DOHH2 (cell line): ENCODE measurements at regions not wholly inside any gene's neighbourhood (a gene's known extent, or its start where the extent isn't known, plus 50 kb on each side); places are given as distances from the start of the nearest gene placed in this dataset.

ENCODE experiments used
- H3F3A ChIP-seq: fragments of 200-600 bp; sonication (generic), shearing (Covaris generic); 2 replicates; pipeline ENCODE4 v1.6.0; 2016; ENCODE audit warnings: antibody characterized with exemption, mild to moderate bottlenecking; ENCODE audit not compliant: control insufficient read depth, insufficient read depth
- H3K27ac ChIP-seq: fragments of 200-600 bp; sonication (generic); 2 replicates; pipeline ENCODE4 v1.5.1; 2014; ENCODE audit warnings: low read depth, mild to moderate bottlenecking, low read length, moderate library complexity
- H3K27me3 ChIP-seq: fragments of 200-600 bp; sonication (generic); 2 replicates; pipeline ENCODE4 v1.6.1; 2014; ENCODE audit warnings: mild to moderate bottlenecking, low read length, mixed read lengths; ENCODE audit not compliant: control insufficient read depth
- H3K36me3 ChIP-seq: fragments of 200-600 bp; sonication (generic); 2 replicates; pipeline ENCODE4 v1.6.1; 2014; ENCODE audit warnings: mild to moderate bottlenecking, low read length, moderate library complexity, mixed read lengths; ENCODE audit not compliant: control insufficient read depth
- H3K4me1 ChIP-seq: fragments of 200-600 bp; sonication (generic); 2 replicates; pipeline ENCODE4 v1.6.1; 2014; ENCODE audit warnings: mild to moderate bottlenecking, low read length, mixed read lengths; ENCODE audit not compliant: control insufficient read depth
- H3K4me2 ChIP-seq: fragments of 200-600 bp; sonication (generic); 2 replicates; pipeline ENCODE4 v1.6.0; 2014; ENCODE audit warnings: mild to moderate bottlenecking, low read length, moderate library complexity
- H3K4me3 ChIP-seq: fragments of 200-600 bp; sonication (generic); 2 replicates; pipeline ENCODE4 v1.5.1; 2014; ENCODE audit warnings: mild to moderate bottlenecking, low read length, mixed read lengths
- H3K79me2 ChIP-seq: fragments of 200-600 bp; sonication (generic); 2 replicates; pipeline ENCODE4 v1.6.1; 2014; ENCODE audit warnings: mild to moderate bottlenecking, low read length, mixed read lengths; ENCODE audit not compliant: control insufficient read depth
- H3K9me2 ChIP-seq: fragments of 200-600 bp; sonication (generic); replicated peaks from 2 replicates; pipeline ENCODE4 v1.6.1; 2014; ENCODE audit warnings: mild to moderate bottlenecking, low read length, mixed read lengths; ENCODE audit not compliant: control insufficient read depth
- H3K9me3 ChIP-seq: fragments of 200-600 bp; sonication (generic); 2 replicates; pipeline ENCODE4 v1.6.1; 2014; ENCODE audit warnings: antibody characterized with exemption, low read length, mixed read lengths; ENCODE audit not compliant: control insufficient read depth, insufficient read depth
- H4K20me1 ChIP-seq: fragments of 200-600 bp; sonication (generic); 2 replicates; pipeline ENCODE4 v1.6.0; 2014; ENCODE audit warnings: low read depth, mild to moderate bottlenecking, antibody characterized with exemption, low read length, moderate library complexity; ENCODE audit not compliant: control insufficient read depth, insufficient read depth
- EZH2phosphoT487 ChIP-seq: fragments of 200-600 bp; sonication (generic); IDR thresholded peaks from 2 replicates; pipeline ENCODE4 v1.6.1; 2017; ENCODE audit warnings: borderline replicate concordance, mild to moderate bottlenecking, antibody characterized with exemption, low read length, moderate library complexity, mixed read lengths
- TF ChIP-seq, protein P1 (sequence below): fragments of 200-600 bp; sonication (generic); IDR thresholded peaks from one replicate; pipeline ENCODE4 v1.5.1; 2014; ENCODE audit warnings: antibody characterized with exemption, mild to moderate bottlenecking, low read depth, low read length; ENCODE audit not compliant: poor library complexity, severe bottlenecking

DNA sequence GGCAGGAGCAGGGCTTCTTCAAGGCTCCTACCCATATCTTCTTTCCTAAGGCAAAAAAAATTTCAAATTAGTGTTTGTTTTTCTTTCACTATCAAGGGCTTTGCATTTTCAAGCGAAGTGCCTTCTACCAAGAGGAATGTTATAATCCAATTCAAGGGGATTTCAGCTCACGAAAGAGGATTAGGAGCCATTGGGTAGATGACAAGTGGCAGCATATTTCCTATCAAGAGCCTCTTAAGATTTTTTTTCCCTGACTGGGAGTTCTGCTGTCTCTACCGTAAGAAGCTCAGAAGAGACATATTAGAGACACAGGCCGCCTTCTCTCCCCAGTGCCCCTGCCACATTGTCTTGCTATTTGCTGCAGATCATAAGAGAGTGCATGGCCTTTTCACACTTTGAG is 55.9 kb upstream of the BMAL1 start:
- no peaks in the 10 kb centered on the region for H3K9me2 ChIP-seq
- no peaks in the 10 kb centered on the region for H3F3A ChIP-seq
- no peak overlapping the region for H3K4me2 ChIP-seq
- H3K27ac ChIP-seq = no peak overlapping the region
- TF ChIP-seq, protein P1, sequence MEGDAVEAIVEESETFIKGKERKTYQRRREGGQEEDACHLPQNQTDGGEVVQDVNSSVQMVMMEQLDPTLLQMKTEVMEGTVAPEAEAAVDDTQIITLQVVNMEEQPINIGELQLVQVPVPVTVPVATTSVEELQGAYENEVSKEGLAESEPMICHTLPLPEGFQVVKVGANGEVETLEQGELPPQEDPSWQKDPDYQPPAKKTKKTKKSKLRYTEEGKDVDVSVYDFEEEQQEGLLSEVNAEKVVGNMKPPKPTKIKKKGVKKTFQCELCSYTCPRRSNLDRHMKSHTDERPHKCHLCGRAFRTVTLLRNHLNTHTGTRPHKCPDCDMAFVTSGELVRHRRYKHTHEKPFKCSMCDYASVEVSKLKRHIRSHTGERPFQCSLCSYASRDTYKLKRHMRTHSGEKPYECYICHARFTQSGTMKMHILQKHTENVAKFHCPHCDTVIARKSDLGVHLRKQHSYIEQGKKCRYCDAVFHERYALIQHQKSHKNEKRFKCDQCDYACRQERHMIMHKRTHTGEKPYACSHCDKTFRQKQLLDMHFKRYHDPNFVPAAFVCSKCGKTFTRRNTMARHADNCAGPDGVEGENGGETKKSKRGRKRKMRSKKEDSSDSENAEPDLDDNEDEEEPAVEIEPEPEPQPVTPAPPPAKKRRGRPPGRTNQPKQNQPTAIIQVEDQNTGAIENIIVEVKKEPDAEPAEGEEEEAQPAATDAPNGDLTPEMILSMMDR = no peak
- TF ChIP-seq EZH2phosphoT487 = no peak
- H4K20me1 ChIP-seq = no peaks in the 10 kb centered on the region
- no peaks in the 10 kb centered on the region for H3K79me2 ChIP-seq
- H3K36me3 ChIP-seq = no peaks in the 10 kb centered on the region
- H3K27me3 ChIP-seq = no peaks in the 10 kb centered on the region
- H3K9me3 ChIP-seq = no peaks in the 10 kb centered on the region
- no peak overlapping the region for H3K4me3 ChIP-seq
- H3K4me1 ChIP-seq = no peaks in the 10 kb centered on the region

DNA sequence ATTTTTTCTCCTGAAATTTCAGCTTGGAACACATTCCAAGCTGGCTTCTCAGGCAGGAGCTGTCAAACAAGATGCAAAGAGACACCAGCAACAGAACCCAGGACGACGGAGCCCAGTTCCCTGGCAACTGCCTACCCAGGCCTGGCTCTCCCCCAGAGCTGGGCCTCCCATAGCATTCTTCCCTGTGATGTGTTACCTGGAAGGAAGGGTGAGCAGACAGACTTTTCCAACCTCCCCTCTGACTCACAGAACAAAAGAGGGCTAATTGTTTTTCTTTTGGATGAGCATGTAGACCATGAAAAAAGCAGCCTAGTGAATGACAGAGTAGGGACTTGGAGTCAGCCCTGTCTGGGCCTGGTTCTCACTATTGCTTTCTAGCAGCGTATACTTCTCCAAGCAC is 55.3 kb upstream of the BMAL1 start:
- Histone ChIP-seq H3K4me3 (no peak overlapping the region), H3K4me2 (no peak overlapping the region), H4K20me1 (no peaks in the 10 kb centered on the region), H3K79me2 (no peaks in the 10 kb centered on the region), H3K27ac (no peak overlapping the region), H3K27me3 (no peaks in the 10 kb centered on the region), H3K9me2 (no peaks in the 10 kb centered on the region), H3K36me3 (no peaks in the 10 kb centered on the region), H3K4me1 (no peaks in the 10 kb centered on the region), H3F3A (no peaks in the 10 kb centered on the region), H3K9me3 (no peaks in the 10 kb centered on the region)
- TF ChIP-seq, protein P1 = no peak
- TF ChIP-seq EZH2phosphoT487 = no peak

DNA sequence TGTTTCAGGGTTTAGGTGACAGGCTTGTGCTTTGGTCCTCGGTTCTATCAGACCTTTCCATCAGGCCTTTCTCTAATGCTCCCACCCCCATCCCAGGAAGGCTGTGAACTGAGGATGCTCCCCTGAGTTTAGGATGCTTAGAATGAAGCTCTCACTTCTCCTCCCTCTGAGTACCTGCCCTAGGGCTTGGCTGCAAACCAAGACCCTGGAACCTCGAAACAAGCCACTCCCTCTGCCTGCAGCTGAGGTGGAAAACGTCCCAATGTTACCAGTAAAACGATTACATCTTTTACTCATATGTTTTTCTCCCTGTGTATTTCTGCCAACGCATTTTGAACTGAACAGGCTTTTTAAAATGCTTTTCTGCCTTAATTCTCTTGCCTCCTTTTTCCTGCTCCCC is 54.5 kb upstream of the BMAL1 start:
- Histone ChIP-seq H3F3A (no peaks in the 10 kb centered on the region), H3K27ac (no peak overlapping the region), H3K4me1 (no peaks in the 10 kb centered on the region), H3K27me3 (no peaks in the 10 kb centered on the region), H4K20me1 (no peaks in the 10 kb centered on the region), H3K4me2 (no peak overlapping the region), H3K79me2 (no peaks in the 10 kb centered on the region), H3K9me2 (no peaks in the 10 kb centered on the region), H3K9me3 (no peaks in the 10 kb centered on the region), H3K36me3 (no peaks in the 10 kb centered on the region), H3K4me3 (no peak overlapping the region)
- TF ChIP-seq, protein P1 = no peak
- TF ChIP-seq EZH2phosphoT487 = no peak

DNA sequence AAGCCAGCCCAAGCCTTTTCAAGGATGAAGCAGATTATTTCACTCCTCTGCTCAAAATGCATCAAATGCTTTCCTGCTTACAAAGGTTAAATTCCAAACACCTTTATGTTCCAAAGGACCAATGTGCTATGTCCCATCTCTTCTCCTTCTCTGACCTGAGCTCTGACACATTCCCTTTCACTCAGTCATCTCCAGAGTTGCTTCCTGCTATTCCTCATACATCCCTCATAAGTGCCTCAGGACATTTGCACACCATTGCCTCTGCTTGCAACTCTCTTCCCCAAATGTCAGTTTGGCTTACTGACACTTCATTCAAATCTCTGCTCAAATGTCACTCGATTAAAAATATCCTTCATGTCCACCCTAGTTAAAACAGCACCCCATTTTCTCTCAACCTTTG is 53.3 kb upstream of the BMAL1 start:
- Histone ChIP-seq H3K79me2 (no peaks in the 10 kb centered on the region), H3K27ac (no peak overlapping the region), H4K20me1 (no peaks in the 10 kb centered on the region), H3K27me3 (peaks cover 2% of the 10 kb centered on the region; the same call in 1 of the 2 replicates), H3K9me3 (no peaks in the 10 kb centered on the region), H3K4me2 (no peak overlapping the region), H3K4me3 (no peak overlapping the region), H3K9me2 (no peaks in the 10 kb centered on the region), H3F3A (no peaks in the 10 kb centered on the region), H3K4me1 (peaks cover 7% of the 10 kb centered on the region), H3K36me3 (no peaks in the 10 kb centered on the region)
- TF ChIP-seq EZH2phosphoT487 = no peak
- TF ChIP-seq, protein P1 = no peak
